IMR-90 (cell line): ENCODE measurements at regions not wholly inside any gene's neighbourhood (a gene's known extent, or its start where the extent isn't known, plus 50 kb on each side); places are given as distances from the start of the nearest gene placed in this dataset.

Experiments
- ATAC-seq: fragments of 200-7000 bp; cut with Tn5 transposase; 2 replicates; pipeline ENCODE4 v1.9.1; 2020; ENCODE audit warnings: low read depth, mild to moderate bottlenecking, moderate library complexity
- BruUV-seq: library from RNA; stranded (reverse); fragments of 400-500 nt; replicated peaks from 2 replicates; lab custom pipeline; 2021; lab: Mats Ljungman, UMichigan
- CTCF ChIA-PET: fragments of 300-600 bp; formaldehyde crosslinking; extraction: SDS; loops from one replicate; lab custom pipeline; 2021; ENCODE audit warnings: antibody characterized with exemption; lab: Yijun Ruan, JAX
- POLR2A ChIA-PET: fragments of 300-600 bp; sonication (Branson Sonifier 250); formaldehyde crosslinking; loops from one replicate; lab custom pipeline; 2022; ENCODE audit warnings: antibody characterized with exemption; ENCODE audit not compliant: unreplicated experiment; lab: Charles Lee
- DNase-seq: peaks from one replicate; pipeline ENCODE4 v3.0.0; 2013
- H2AFZ ChIP-seq: replicated peaks from 2 replicates; pipeline ENCODE3; 2013; ENCODE audit warnings: low read length, mild to moderate bottlenecking; ENCODE audit not compliant: poor library complexity
- H2AK5ac ChIP-seq: 2 replicates; pipeline ENCODE4 v1.6.1; 2013; ENCODE audit warnings: low read depth, low read length, inconsistent platforms
- H2AK9ac ChIP-seq: replicated peaks from 2 replicates; pipeline ENCODE3; 2013; ENCODE audit warnings: mild to moderate bottlenecking, low read depth, low read length, moderate library complexity; ENCODE audit not compliant: poor library complexity
- H2BK120ac ChIP-seq: 2 replicates; pipeline ENCODE4 v1.6.1; 2013; ENCODE audit warnings: low read depth, low read length, inconsistent platforms
- H2BK15ac ChIP-seq: 3 replicates; pipeline ENCODE4 v1.6.1; 2013; ENCODE audit warnings: low read depth, low read length, inconsistent platforms
- H2BK20ac ChIP-seq: 2 replicates; pipeline ENCODE4 v1.6.1; 2013; ENCODE audit warnings: low read depth, mild to moderate bottlenecking, inconsistent platforms, low read length, moderate library complexity
- H2BK5ac ChIP-seq: 2 replicates; pipeline ENCODE4 v1.6.1; 2013; ENCODE audit warnings: mild to moderate bottlenecking, low read depth, low read length, inconsistent platforms; ENCODE audit not compliant: poor library complexity, severe bottlenecking
- H3K14ac ChIP-seq: replicated peaks from 2 replicates; pipeline ENCODE4 v1.6.1; 2013; ENCODE audit warnings: low read depth, low read length, inconsistent platforms
- H3K18ac ChIP-seq: 2 replicates; pipeline ENCODE4 v1.6.1; 2013; ENCODE audit warnings: low read depth, low read length, control low read depth
- H3K23ac ChIP-seq: 2 replicates; pipeline ENCODE4 v1.6.1; 2013; ENCODE audit warnings: low read depth, low read length, inconsistent platforms
- H3K27ac ChIP-seq: 2 replicates; pipeline ENCODE4 v1.5.1; 2013; ENCODE audit warnings: mild to moderate bottlenecking, control low read depth, low read length; ENCODE audit not compliant: insufficient read depth
- H3K27me3 ChIP-seq: 2 replicates; pipeline ENCODE4 v1.6.1; 2013; ENCODE audit warnings: low read length; ENCODE audit not compliant: control insufficient read depth, insufficient read depth
- H3K36me3 ChIP-seq: 2 replicates; pipeline ENCODE4 v1.6.1; 2013; ENCODE audit warnings: low read length, mixed read lengths; ENCODE audit not compliant: control insufficient read depth, insufficient read depth
- H3K4ac ChIP-seq: 2 replicates; pipeline ENCODE4 v1.6.1; 2013; ENCODE audit warnings: low read depth, low read length, inconsistent platforms
- H3K4me1 ChIP-seq: 2 replicates; pipeline ENCODE4 v1.6.1; 2013; ENCODE audit warnings: low read length, mixed read lengths; ENCODE audit not compliant: control insufficient read depth, insufficient read depth
- H3K4me2 ChIP-seq: 2 replicates; pipeline ENCODE4 v1.6.1; 2013; ENCODE audit warnings: low read depth, mild to moderate bottlenecking, control low read depth, low read length, moderate library complexity
- H3K4me3 ChIP-seq: 2 replicates; pipeline ENCODE4 v1.5.1; 2013; ENCODE audit warnings: low read depth, mild to moderate bottlenecking, control low read depth, low read length, moderate library complexity; ENCODE audit not compliant: insufficient read depth
- H3K56ac ChIP-seq: 2 replicates; pipeline ENCODE4 v1.6.1; 2013; ENCODE audit warnings: low read length, inconsistent platforms; ENCODE audit not compliant: insufficient read depth; ENCODE audit errors: extremely low read depth
- H3K79me1 ChIP-seq, 2 experiments: 2 replicates each; pipeline ENCODE4 v1.6.1; 2013; ENCODE audit warnings: low read length in 2 of 2, inconsistent platforms in 1 of 2, low read depth in 1 of 2
- H3K9ac ChIP-seq: 2 replicates; pipeline ENCODE4 v1.6.1; 2013; ENCODE audit warnings: low read depth, low read length, control low read depth
- H3K9me1 ChIP-seq: 2 replicates; pipeline ENCODE4 v1.6.1; 2013; ENCODE audit warnings: low read length, inconsistent platforms; ENCODE audit not compliant: insufficient read depth
- H3K9me3 ChIP-seq: 2 replicates; pipeline ENCODE4 v1.6.1; 2013; ENCODE audit warnings: low read length; ENCODE audit not compliant: control insufficient read depth, insufficient read depth
- H4K20me1 ChIP-seq: 2 replicates; pipeline ENCODE4 v1.6.1; 2013; ENCODE audit warnings: low read length, inconsistent platforms; ENCODE audit not compliant: insufficient read depth
- H4K5ac ChIP-seq: 2 replicates; pipeline ENCODE4 v1.6.1; 2013; ENCODE audit warnings: mild to moderate bottlenecking, low read depth, low read length, control low read depth
- H4K8ac ChIP-seq, 2 experiments: 2 replicates each; pipeline ENCODE4 v1.6.1; 2013; ENCODE audit warnings: low read depth in 2 of 2, low read length in 2 of 2, control low read depth in 1 of 2, inconsistent platforms in 1 of 2
- H4K91ac ChIP-seq: 2 replicates; pipeline ENCODE4 v1.6.1; 2013; ENCODE audit warnings: low read depth, low read length, inconsistent platforms; ENCODE audit not compliant: insufficient read depth
- BHLHE40 ChIP-seq: fragments of 150-350 bp; IDR thresholded peaks from 2 replicates; pipeline ENCODE4 v1.6.1; 2016; ENCODE audit warnings: mild to moderate bottlenecking, low read depth, low read length
- CEBPB ChIP-seq: IDR thresholded peaks from 2 replicates; pipeline ENCODE4 v1.6.1; 2012; ENCODE audit warnings: low read depth, low read length, improper control_type of control experiment
- CHD1 ChIP-seq: IDR thresholded peaks from 2 replicates; pipeline ENCODE4 v1.6.1; 2012; ENCODE audit warnings: low read depth, low read length, improper control_type of control experiment
- CTCF ChIP-seq: conservative IDR thresholded peaks from 2 replicates; pipeline ENCODE4 v1.5.1; 2012; ENCODE audit warnings: mild to moderate bottlenecking, low read depth, low read length, improper control_type of control experiment
- ELK1 ChIP-seq: fragments of 150-350 bp; IDR thresholded peaks from 2 replicates; pipeline ENCODE4 v1.6.1; 2016; ENCODE audit warnings: low read depth, mild to moderate bottlenecking, low read length, moderate library complexity, borderline replicate concordance
- FOS ChIP-seq: fragments of 150-350 bp; IDR thresholded peaks from 2 replicates; pipeline ENCODE4 v1.6.1; 2016; ENCODE audit warnings: low read depth, low read length
- MAFK ChIP-seq: IDR thresholded peaks from 2 replicates; pipeline ENCODE4 v1.6.1; 2012; ENCODE audit warnings: low read depth, low read length, improper control_type of control experiment
- MAZ ChIP-seq: IDR thresholded peaks from 2 replicates; pipeline ENCODE4 v1.6.1; 2012; ENCODE audit warnings: low read depth, mild to moderate bottlenecking, low read length, improper control_type of control experiment, moderate library complexity, borderline replicate concordance
- POLR2A ChIP-seq: IDR thresholded peaks from 2 replicates; pipeline ENCODE4 v1.6.1; 2012; ENCODE audit warnings: mild to moderate bottlenecking, low read depth, low read length
- RAD21 ChIP-seq: IDR thresholded peaks from 2 replicates; pipeline ENCODE4 v1.6.1; 2012; ENCODE audit warnings: low read length, improper control_type of control experiment
- RCOR1 ChIP-seq: IDR thresholded peaks from 2 replicates; pipeline ENCODE4 v1.6.1; 2012; ENCODE audit warnings: mild to moderate bottlenecking, low read length, improper control_type of control experiment; ENCODE audit not compliant: insufficient replicate concordance
- RFX5 ChIP-seq: IDR thresholded peaks from 2 replicates; pipeline ENCODE4 v1.8.0; 2012; ENCODE audit warnings: low read depth, mild to moderate bottlenecking, low read length, moderate library complexity
- SMC3 ChIP-seq: fragments of 150-350 bp; IDR thresholded peaks from 2 replicates; pipeline ENCODE4 v1.6.1; 2016; ENCODE audit warnings: low read depth, mild to moderate bottlenecking, antibody characterized with exemption, low read length, moderate library complexity
- USF2 ChIP-seq: fragments of 150-350 bp; IDR thresholded peaks from 2 replicates; pipeline ENCODE4 v1.6.1; 2017; ENCODE audit warnings: mild to moderate bottlenecking, antibody characterized with exemption, low read length, low read depth
- WGBS, 2 experiments: methylation state at CpG; one replicate each; pipeline versions ENCODE4 v1.1.5 to v1.1.7; 2013; ENCODE audit warnings: missing lambda C conversion rate in 2 of 2; ENCODE audit not compliant: insufficient read length in 1 of 2; ENCODE audit errors: extremely low coverage in 2 of 2; 5-methylcytosine and 5-hydroxymethylcytosine counted together
- dilution Hi-C: fragments of 300-500 bp; cut with HindIII; formaldehyde crosslinking; loops from one replicate; pipeline ENCODE4 v1.14.3; 2018; ENCODE audit warnings: low sequenced_read_pairs; ENCODE audit not compliant: unreplicated experiment
- in situ Hi-C: fragments of 300-500 bp; cut with MboI; formaldehyde crosslinking; loops from 3 replicates; pipeline ENCODE4 v1.14.3; 2019; ENCODE audit warnings: low sequenced_read_pairs, inconsistent platforms, mixed read lengths
- intact Hi-C: fragments of 100-400 bp; cut with micrococcal nuclease; formaldehyde crosslinking; loops from 2 replicates; pipeline ENCODE4 v1.10.0; 2022

- no peak overlapping the region for H4K5ac ChIP-seq
- intact Hi-C loops (no loop called here), dilution Hi-C loops (no loop called here), in situ Hi-C loops (no loop called here)
- BruUV-seq, result no TSS peak
- peaks cover 27% of the 10 kb centered on the region for H3K9me3 ChIP-seq
- H3K79me1 ChIP-seq, result no peaks in the 10 kb centered on the region
- TF ChIP-seq CEBPB (no peak), RFX5 (no peak), SMC3 (no peak), MAZ (no peak), RCOR1 (no peak), USF2 (no peak), MAFK (no peak), CHD1 (no peak), BHLHE40 (no peak), FOS (no peak), POLR2A (no peak), ELK1 (no peak), CTCF (no peak), RAD21 (no peak)
- no peaks in the 10 kb centered on the region for H3K4me1 ChIP-seq
- no peak overlapping the region for H3K56ac ChIP-seq
- no peak overlapping the region for H4K8ac ChIP-seq
- no peak overlapping the region for H3K18ac ChIP-seq
- H2AK9ac ChIP-seq, result no peak overlapping the region
- no peak for DNase-seq
- H2AK5ac ChIP-seq, result no peak overlapping the region
- no peak overlapping the region for H3K27ac ChIP-seq
- H3K23ac ChIP-seq, result no peak overlapping the region
- no peak for ATAC-seq
- no peak overlapping the region for H2AFZ ChIP-seq
- no peak overlapping the region for H2BK5ac ChIP-seq
- WGBS, 2 experiments, result no CpG with 5 or more reads among the region's 7 CpGs
- H2BK20ac ChIP-seq, result no peak overlapping the region
- no peak overlapping the region for H3K4ac ChIP-seq
- H4K20me1 ChIP-seq, result no peaks in the 10 kb centered on the region
- POLR2A ChIA-PET, result no interaction called here
- no peaks in the 10 kb centered on the region for H3K36me3 ChIP-seq
- no peaks in the 10 kb centered on the region for H3K9me1 ChIP-seq
- H3K9ac ChIP-seq, result no peak overlapping the region
- no peak overlapping the region for H3K14ac ChIP-seq
- H2BK15ac ChIP-seq, result no peak overlapping the region
- H3K27me3 ChIP-seq, result no peaks in the 10 kb centered on the region
- no peak overlapping the region for H4K91ac ChIP-seq
- H3K4me2 ChIP-seq, result no peak overlapping the region
- H2BK120ac ChIP-seq, result no peak overlapping the region
- CTCF ChIA-PET, result no interaction called here
- no peak overlapping the region for H3K4me3 ChIP-seq
Measured at GRCh38 chr10:117790621-117791020, 248.1 kb downstream of the EMX2 start.
